CD4-positive, alpha-beta T cell treated with Interleukin-6 at 100 ng/mL for 8 hours (primary cell): ENCODE measurements at regions not wholly inside any gene's neighbourhood (a gene's known extent, or its start where the extent isn't known, plus 50 kb on each side); places are given as distances from the start of the nearest gene placed in this dataset.

Source experiments
- DNase-seq: peaks from one replicate; pipeline ENCODE4 v3.0.0-alpha.2; 2020; ENCODE audit warnings: mixed read lengths, low spot score

DNA sequence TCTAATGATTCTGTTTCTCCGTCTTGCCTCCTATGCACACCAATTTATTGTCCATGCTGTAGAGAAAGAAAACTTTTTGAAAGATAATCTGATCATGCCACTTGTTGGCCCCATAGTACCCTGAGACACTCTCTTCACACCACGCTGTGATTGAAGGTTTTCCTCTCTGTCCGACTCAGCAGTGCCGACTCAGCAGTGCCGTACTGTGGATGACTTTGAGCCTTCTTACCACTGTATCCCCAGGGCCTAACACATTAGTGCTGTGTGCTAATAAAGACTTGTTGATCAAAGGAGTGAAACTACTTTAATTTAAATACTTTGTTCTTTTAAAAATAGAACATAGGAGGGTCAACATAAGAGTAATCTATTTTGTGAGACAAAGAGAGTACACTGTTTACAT, 429.6 kb downstream of the KLF12 start:
- no peak for DNase-seq

DNA sequence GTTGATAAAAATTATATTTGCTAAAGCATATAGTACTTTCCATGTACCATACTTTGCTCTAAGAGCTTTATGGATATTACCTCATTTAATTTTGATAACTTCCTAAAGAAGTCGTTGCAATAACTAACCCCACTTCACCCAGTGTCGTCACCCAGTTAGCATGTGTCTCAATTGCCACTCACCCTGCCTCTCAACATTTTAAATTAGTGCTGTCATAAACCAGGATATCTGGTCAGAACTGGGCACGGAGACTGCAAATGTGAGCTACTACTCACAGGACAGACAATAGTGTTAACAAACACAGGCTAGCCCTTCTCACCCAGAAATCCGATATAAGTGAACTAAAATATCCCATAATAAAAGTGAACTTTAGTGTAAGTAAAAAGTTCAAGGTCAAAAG, 430.6 kb downstream of the KLF12 start:
- DNase-seq, result no peak

DNA sequence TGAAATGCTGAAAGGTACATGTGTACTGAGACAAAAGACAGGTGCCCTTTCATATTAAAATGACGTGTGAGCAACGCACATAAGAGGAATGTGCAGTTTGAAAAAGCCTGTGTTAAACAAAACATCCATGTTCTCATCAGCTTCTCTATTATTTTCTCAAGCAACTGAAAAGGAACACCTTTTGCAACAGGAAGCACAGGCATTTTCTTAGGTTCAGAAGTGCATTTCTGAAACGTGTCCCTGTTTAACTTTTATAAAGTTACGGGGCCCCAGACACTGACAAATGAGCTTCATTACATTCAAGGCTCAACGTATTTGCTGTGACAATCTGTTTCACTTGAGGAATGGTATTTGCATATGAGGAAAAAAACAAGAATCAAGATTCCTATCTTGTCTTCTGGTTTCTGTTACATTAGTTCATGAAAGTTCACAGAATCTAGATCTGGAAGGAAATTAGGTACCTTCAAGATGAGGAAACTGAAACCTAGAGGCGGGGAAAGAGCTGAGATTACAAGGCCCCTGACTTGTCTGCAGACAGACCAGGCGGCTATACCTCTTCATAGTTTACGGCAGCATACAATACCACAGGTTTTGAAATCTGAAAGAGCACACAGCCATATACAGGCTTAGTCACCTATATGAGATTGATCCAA, 431.7 kb downstream of the KLF12 start:
- peak; percentile 62 for DNase-seq

DNA sequence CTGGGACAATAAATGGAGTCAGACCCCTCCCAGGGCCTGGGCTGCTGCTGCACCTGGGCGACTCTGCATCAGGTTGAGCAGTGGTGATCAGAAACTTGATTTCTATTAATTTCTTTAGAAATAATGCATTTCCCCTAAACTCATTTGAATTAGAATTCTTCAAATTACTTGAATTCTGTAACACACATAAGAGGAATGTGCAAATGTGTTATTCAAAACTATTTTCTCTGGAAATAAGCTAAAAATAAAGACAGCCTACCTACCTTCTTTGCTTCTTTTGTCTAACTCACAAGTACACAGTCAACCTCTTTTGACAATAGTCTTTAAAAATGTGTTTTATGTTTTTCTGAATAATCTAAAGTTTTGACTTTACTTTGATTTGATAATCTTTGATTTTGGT, 433.0 kb downstream of the KLF12 start:
- no peak for DNase-seq

DNA sequence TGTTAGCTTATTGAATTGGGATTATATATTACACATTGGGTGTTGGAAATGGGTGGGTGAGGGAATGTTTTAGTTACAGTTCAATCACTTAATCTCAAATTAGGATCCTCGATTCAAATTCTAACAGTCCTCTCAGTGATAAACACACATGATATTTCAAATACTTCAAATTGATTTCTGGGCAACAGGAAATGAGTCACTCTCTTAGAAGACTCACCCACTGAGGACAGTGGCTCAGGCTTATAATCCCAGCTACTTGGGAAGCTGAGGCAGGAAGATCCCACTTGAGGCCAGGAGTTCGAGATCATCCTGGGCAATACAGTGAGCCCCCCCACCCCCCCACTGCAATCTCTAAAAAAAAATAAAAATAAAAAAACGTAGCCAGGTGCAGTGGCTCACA, 435.3 kb downstream of the KLF12 start:
- DNase-seq, result no peak

DNA sequence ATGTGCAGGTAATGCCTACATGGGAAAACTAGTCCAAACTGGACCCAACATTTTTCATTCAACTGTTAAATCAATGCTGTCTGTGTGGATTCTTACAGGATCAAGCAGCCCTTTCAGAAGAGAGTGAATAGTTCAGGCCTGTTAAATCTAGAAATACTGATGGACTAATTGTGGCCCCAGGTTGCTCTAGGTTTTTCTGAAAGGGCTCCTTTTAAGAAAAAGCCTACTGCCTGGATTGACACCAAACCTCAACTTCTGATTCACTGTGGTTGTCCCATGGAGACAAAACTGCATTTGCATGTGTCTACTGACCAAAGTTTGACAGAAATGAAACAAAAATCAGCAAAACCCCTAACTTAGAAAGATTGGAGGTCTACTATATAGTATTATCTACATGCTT, 437.0 kb downstream of the KLF12 start:
- no peak for DNase-seq

DNA sequence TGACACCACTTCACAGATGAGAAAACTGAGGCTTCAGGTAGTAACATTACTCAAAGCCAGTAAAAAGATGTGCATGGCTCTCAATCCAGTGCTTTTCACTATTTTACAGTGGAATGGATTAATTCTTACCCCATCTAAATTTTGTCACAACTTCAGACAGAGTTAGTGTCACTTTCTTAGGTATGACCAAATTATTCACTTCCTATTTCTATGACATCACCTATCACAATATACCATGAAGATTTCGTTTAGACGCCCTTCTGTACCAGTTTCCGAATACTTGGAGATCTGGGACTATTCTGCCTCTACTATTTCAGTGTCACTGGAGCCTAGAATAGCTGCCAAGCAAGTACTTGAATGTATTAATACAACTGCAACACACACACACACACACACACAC, 437.5 kb downstream of the KLF12 start:
- no peak for DNase-seq

DNA sequence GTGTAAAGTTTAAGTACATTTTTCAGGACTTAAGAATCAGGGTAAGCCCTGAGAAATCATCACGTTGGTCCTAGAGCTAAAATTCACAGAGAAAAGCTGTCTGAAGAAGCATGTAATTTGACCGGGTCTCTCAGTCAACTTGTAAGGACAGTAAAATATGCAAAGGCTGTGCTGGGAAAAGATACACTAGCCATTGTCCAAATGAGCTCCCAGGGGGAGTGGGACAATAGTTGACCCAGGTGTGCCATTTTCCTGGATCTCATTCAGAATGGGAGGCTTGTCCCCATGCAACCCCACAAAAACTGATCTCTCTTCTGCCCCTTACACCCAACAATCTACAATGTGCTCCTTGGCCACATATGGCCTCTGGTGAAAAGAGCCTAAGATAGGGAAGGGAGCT, 437.9 kb downstream of the KLF12 start:
- DNase-seq, result no peak

DNA sequence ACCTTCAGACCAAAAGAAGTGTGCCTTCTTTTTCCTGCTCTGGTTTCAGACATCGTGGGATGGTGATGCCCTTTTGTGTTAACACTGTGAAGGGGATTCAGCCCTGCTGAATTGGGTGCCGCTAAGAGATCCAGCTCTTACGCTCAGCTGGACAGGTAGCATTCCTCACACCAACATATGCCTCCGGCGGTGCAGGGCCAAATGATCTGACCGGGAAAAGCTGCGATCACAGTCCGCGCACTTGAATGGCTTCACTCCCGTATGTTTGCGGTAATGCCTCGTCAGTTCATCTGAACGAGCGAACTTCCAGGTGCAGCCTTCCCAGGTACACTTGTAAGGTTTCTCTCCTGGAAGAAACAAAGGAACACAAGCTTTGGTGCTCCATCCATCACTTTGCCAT, 438.9 kb downstream of the KLF12 start:
- no peak for DNase-seq

DNA sequence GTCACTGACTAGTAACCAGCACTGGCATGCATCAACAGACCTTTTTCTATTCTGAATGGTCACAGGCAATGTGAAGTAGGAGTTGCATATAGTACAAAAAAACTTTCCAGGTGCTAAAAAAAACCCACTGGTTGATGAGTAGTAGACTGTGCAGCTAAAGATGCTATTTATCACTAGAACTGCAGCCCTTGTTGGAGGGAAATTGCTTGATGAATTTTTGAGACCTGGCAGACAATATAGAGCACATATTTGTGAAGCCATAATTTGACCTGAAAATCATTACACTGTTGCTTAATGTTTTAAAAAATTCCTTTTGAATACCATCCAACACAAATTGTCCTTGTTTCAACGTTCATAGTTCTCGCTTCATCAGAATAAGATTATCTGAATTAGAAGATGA, 441.0 kb downstream of the KLF12 start:
- no peak for DNase-seq

DNA sequence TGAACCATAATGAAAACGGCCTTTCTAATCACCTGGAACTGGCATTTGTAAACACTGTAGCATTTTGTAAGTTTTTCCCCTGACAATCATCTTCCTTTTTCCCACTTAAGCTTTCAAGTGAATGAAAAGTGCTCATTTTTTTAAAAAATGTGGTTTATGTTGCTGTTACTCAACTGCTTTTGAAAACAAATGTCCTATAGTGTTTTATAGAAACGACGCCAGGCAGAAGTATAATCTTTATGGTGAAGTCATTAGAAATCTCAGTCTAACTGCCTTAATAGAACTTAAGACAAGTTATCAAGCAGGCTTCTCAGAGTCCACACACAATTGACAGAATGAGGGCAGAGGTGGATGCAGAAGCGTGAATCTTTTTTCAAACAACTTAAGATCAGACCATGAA, 442.3 kb downstream of the KLF12 start:
- DNase-seq, result no peak

DNA sequence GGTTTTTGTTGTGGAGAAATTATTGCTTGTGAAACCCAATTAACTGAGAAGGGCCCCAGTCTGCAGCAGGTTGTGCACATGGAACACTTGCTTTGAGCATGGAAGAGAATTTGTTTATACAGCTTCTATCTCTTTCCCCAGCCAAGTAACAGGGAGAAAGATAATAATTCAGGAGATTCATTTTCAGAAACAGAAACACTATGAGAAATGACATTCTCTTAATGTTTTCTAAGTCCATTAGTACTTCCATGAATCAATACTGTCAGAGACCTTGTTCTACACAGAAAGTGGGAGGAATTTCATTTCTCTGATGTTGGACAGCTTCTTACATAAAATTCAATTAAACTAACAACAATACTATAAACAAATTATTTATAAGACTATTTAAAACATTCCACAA, 446.3 kb downstream of the KLF12 start:
- no peak for DNase-seq

DNA sequence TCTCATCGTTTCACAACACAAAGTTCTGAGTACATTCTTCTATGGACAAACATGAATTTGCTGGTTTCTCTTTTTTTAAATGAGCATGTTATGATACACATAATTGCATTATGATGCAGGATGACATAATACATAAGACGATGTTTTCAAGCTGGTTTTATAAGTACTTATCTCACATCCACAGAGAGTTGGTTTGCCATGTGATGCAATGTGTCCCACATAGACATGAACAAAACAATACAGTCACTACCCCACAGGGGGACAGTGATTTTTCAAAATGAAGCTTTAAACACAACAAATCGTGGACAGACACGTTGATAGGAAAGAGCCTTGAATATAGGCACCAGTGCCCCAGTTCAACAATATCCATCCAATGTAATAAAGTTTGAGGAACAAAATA, 447.1 kb downstream of the KLF12 start:
- DNase-seq, result no peak

DNA sequence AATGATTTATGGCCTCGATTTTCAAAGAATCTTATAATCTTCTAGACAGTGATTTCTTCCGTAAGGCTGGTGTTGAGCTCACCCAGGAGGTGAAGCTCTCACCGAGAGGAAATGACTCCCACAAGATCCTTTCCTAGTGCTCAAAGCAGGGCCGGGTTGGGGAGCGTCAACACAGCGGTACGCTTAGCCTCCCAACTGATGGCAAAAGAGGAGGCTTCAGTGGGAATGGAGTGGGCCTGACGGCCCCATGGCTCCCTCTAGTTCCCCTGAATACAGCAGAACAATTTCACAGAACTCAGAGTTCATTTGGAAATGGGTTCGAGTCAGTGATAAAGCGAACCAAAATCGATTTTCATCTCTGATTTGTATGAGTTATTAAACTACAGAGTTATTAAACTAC, 449.5 kb downstream of the KLF12 start:
- DNase-seq, result no peak

DNA sequence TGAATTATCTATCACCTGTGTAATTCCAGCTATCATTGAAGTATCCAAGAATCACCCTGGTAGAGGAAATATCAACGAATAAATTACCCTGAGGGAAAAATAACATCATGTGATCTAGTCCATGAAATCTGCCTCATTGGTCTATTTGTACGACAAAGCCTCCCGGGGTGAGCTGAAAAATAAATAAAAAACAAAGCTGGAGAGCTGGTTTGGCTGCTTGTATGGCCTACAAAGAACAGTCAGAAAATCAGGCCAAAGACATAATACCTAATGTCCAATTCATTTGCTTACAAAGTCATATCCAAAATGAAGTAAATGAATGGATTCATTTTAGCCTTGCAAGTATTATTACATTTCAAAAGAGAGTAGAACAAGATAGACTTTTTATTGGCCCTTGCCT, 449.9 kb downstream of the KLF12 start:
- DNase-seq, result no peak

DNA sequence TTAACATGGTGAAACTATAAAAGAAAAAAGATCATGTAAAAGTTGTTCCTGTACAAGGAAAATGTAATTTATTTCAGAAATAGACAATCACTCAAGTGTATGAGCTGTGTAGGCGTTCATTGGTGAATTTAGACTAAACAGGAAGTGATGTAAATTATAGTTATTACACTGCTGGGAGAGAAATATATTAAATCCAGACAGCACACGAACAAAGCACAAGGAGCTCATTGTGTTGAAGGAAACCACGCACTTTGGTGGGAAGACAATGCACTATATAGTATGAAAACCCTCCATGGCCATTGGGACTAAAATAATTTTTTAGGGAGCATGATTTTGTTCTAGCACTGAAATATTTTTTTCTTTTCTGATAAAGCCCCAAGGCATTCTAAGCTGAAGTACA, 450.5 kb downstream of the KLF12 start:
- no peak for DNase-seq

DNA sequence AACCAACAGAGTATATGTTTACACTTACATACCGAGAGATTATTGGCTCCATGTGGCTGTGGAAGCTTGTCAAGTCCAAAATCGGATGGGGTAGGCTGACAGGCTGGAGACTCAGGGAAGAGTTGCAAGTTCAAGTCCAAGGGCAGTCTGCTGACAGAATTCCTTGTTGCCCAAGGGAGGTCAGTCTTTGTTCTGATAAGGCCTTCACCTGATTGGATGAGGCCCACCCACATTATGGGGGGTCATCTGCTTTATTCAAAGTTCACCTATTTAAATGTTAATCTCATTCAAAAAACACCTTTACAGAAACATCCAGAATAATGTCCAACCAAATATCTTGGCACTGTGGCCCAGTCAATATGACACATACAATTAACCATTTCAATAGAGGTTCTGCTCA, 452.4 kb downstream of the KLF12 start:
- DNase-seq, result no peak

DNA sequence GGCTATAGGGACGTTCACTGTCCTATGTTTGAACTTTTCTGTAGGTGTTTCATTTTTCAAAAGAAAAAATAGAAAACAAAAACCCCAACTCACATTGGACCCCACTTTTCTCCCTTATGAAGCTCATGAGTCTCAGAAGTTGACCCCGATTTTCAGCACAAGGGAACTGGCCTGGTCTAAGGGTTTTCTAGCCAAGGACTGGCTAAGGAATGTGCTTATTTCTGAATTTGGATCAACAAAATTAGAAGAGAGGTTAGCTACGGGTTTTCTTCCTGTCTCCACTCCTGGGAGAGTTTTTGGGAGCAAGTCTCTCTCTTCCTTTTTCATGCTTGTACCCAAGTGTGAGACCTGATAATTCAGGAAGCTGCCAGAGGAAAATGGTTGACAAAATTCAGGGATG, 453.2 kb downstream of the KLF12 start:
- DNase-seq, result no peak

DNA sequence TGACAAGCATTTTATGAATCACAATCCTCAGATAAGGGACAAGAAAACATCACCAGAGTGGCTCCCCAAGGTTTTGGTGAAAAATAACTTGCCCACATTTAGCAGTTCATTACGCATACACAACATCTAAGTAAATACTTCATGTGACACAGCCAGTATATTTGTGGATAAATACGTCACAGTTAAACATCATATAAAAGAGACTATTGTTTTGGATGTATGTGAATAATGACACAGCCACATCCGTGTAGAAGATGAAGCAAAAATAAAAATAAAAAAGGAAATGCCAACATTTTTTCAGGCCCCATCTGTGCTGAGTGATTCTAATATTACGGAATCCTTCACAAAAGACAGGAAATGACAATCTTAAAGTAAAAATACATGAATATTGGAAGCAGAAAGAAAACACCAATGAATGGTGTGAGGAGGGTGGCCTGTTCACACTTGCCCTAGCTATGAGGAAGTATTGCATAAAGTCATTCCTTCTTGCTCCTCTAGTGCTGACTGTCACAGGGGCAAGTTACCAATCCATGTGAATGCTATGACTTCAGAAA, 457.1 kb downstream of the KLF12 start:
- DNase-seq, result no peak

DNA sequence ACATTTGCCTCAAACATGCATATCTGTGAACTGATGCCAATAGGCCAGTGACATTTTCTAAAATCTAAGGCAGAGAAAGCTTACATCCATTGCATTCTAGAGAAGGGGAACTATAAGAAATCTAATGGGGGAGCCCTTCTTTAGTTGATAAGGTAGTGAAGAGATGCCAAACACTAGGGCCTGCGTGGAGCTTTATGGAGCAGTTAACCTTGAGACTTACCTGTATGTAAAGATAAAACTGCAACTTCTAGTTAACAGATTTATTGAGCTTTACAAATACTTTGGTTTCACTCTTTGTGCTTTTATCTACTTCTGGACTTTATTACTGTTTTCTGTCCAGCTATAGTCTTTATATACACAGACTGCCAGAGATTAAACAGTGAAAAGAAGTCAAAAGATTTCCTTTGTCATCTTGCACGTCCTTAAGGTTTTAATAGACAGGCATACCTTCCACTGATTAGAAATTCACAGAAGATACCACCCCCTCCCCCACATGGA, 457.6 kb downstream of the KLF12 start:
- no peak for DNase-seq

DNA sequence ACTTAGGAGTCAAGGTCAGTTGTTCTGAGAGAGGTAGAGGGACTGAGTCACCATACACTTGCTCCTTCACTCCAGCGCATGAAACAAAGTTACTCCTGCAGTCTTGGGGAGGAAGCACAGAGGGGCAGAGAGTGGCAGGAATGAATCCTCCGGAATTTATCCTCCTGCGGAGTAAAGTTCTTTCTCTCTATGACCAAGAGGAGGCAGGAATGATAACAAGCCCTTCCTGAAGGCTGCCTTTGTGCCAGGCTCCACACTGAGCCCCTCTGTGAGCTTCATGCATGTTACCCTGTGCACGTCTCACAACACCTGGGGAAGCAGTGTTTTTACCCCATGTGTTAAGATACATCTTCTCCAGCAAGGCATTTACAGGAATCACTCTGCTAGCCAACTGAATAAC, 458.4 kb downstream of the KLF12 start:
- DNase-seq, result no peak

DNA sequence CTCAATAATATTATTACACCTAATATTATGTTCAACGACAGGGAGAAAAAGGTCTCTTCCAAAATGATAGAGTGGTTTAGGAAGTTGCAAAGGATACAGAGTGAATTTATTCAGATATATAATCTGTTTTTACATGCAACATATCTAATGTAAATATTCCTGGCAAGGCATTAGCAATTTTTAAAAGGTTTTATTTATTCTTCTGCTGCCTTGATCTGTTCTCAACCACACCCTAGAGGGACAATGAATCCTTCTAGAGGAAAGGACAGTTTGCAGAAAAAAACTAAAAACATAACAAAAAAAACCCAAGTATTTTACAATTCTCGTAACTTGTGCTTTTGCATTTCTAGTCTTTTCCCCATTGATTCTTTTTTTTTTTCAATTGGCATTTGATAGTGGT, 459.6 kb downstream of the KLF12 start:
- no peak for DNase-seq

DNA sequence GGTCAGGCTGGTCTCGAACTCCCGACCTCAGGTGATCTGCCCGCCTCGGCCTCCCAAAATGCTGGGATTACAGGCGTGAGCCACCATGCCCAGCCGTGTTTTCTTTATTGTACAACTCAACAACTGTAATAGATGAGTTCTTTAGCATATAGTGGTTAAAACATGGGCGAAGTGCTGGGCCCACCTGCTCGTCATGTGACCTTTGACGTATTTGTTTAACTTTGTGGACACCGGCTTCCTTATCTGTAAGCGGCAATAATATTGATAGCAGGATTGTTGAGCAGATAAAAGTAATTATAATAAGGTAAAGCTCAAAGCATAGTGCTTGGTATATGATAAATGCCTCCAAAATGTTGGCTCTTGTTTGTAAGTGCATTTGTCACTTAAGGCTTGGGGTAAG, 460.3 kb downstream of the KLF12 start:
- no peak for DNase-seq

DNA sequence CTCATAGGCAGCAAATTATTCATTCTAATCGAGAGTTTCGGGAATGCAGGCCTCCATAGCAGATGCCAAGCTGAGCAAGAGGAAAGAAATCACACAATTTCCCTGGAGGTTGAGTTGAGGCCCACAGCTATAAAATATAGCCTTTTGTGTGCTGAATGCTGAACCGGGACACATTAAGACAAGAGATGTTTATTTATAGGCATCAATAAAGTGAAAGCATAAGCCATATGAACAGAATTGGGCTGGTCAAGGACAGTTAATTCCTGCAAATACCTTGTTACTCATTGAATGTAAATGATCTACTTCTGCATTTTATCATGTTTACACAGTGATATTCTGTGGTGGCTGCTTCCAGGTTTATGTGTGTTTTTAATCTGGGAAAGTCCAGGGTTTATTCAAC, 461.7 kb downstream of the KLF12 start:
- no peak for DNase-seq
